PFSK-1 (cell line): ENCODE measurements at regions not wholly inside any gene's neighbourhood (a gene's known extent, or its start where the extent isn't known, plus 50 kb on each side); places are given as distances from the start of the nearest gene placed in this dataset.

Experiments used
- FOXP2 ChIP-seq: optimal IDR thresholded peaks from 2 replicates; pipeline ENCODE3; 2011; ENCODE audit warnings: borderline replicate concordance, control low read depth, inconsistent platforms; ENCODE audit not compliant: insufficient read depth; ENCODE audit errors: extremely low read length, extremely low read depth
- POLR2AphosphoS5 ChIP-seq: IDR thresholded peaks from 2 replicates; pipeline ENCODE4 v1.6.1; 2012; ENCODE audit warnings: low read depth, mild to moderate bottlenecking, control low read depth, low read length, moderate library complexity
- SIN3A ChIP-seq: IDR thresholded peaks from 2 replicates; pipeline ENCODE4 v1.6.1; 2012; ENCODE audit warnings: mild to moderate bottlenecking, low read length, moderate library complexity, borderline replicate concordance; ENCODE audit not compliant: insufficient read depth
- TAF1 ChIP-seq: IDR thresholded peaks from 2 replicates; pipeline ENCODE4 v1.6.1; 2012; ENCODE audit warnings: low read length, control low read depth, borderline replicate concordance; ENCODE audit not compliant: insufficient read depth
- TF ChIP-seq, protein P1 (sequence below), 2 experiments: IDR thresholded peaks; 2 replicates each; pipeline versions ENCODE4 v1.6.1 to v1.8.0; 2011 to 2012; ENCODE audit warnings: low read depth in 2 of 2, low read length in 2 of 2, control low read depth in 1 of 2, inconsistent platforms in 1 of 2, mild to moderate bottlenecking in 1 of 2, moderate library complexity in 1 of 2; ENCODE audit not compliant: insufficient read depth in 1 of 2

DNA sequence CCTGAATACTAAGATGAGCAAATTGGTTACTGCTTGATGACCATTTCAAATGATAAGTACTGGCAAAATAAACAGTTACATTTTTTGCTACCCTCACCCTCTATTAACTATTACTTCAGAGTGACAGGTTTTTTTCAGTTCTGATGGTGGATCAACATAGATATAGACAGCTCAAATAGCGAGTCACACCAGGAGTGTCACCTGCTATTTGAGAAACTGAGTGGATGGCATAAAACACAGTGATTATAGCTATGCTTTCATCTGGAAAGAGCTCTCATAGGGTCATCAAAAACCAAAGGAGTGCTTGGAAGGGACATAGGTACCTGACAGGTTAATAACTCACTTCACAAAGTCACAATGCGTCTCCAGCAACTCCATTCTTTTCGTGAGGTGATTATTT lies 244.5 kb upstream of the C9orf72 start:
- TF ChIP-seq SIN3A: no peak
- no peak for TF ChIP-seq TAF1
- no peak for TF ChIP-seq FOXP2
- no peak for TF ChIP-seq POLR2AphosphoS5
- TF ChIP-seq, protein P1, sequence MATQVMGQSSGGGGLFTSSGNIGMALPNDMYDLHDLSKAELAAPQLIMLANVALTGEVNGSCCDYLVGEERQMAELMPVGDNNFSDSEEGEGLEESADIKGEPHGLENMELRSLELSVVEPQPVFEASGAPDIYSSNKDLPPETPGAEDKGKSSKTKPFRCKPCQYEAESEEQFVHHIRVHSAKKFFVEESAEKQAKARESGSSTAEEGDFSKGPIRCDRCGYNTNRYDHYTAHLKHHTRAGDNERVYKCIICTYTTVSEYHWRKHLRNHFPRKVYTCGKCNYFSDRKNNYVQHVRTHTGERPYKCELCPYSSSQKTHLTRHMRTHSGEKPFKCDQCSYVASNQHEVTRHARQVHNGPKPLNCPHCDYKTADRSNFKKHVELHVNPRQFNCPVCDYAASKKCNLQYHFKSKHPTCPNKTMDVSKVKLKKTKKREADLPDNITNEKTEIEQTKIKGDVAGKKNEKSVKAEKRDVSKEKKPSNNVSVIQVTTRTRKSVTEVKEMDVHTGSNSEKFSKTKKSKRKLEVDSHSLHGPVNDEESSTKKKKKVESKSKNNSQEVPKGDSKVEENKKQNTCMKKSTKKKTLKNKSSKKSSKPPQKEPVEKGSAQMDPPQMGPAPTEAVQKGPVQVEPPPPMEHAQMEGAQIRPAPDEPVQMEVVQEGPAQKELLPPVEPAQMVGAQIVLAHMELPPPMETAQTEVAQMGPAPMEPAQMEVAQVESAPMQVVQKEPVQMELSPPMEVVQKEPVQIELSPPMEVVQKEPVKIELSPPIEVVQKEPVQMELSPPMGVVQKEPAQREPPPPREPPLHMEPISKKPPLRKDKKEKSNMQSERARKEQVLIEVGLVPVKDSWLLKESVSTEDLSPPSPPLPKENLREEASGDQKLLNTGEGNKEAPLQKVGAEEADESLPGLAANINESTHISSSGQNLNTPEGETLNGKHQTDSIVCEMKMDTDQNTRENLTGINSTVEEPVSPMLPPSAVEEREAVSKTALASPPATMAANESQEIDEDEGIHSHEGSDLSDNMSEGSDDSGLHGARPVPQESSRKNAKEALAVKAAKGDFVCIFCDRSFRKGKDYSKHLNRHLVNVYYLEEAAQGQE (IDR thresholded peaks at IDR 0.05; ENCODE audit: insufficient read depth in 1 of 2, low read depth in 2 of 2, low read length in 2 of 2): no peak

GRCh38 chr9:27818348-27818747 lies 245.1 kb upstream of the C9orf72 start:
- TF ChIP-seq TAF1: no peak
- TF ChIP-seq SIN3A: no peak
- TF ChIP-seq, protein P1 (IDR thresholded peaks at IDR 0.05; ENCODE audit: insufficient read depth in 1 of 2, low read depth in 2 of 2, low read length in 2 of 2): no peak
- no peak for TF ChIP-seq POLR2AphosphoS5
- TF ChIP-seq FOXP2: no peak

DNA sequence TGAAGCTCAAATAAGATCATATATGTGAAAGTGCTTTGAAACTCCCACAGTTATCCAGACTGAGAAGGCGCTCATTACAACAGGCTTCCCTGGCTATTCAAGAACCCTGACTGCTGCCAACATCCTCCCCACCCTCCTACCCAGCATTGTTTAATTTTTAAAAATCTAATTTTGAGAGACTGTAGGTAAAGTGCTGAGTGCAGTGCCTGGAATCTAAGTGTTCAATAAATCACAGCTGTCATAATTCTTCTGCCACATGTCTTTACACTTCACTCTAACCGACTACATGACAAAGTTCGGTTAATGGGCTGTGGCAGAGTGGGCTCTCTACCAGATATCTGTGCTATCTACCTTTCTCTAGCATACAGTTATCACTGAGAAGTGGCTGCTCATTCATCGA lies 255.6 kb upstream of the C9orf72 start:
- TF ChIP-seq SIN3A (no peak), POLR2AphosphoS5 (no peak), TAF1 (no peak), FOXP2 (no peak)
- TF ChIP-seq, protein P1 (IDR thresholded peaks at IDR 0.05; ENCODE audit: insufficient read depth in 1 of 2, low read depth in 2 of 2, low read length in 2 of 2): no peak

DNA sequence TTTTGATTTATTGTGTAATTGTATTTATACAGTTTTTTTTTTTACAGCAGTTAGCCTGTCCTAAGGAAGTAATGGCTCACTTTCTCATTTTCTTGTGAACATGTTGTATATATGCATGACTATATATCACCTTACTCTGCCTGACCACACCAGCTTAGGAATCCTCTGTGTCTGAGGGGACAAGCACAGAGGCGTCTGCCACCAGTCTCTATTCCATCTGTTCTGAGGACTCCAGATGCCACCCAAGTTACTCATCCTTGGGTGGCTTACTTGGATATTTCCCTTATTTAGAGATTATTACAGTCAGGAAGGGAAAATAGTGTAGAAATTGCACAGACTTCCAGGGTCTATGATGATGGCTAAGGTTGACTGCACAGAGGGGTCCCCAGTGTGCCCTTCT lies 256.3 kb upstream of the C9orf72 start:
- no peak for TF ChIP-seq POLR2AphosphoS5
- TF ChIP-seq SIN3A: no peak
- TF ChIP-seq, protein P1 (IDR thresholded peaks at IDR 0.05; ENCODE audit: insufficient read depth in 1 of 2, low read depth in 2 of 2, low read length in 2 of 2): no peak
- TF ChIP-seq FOXP2: no peak

GRCh38 chr9:27835286-27835685 lies 262.0 kb upstream of the C9orf72 start:
- TF ChIP-seq, protein P1 (IDR thresholded peaks at IDR 0.05; ENCODE audit: insufficient read depth in 1 of 2, low read depth in 2 of 2, low read length in 2 of 2): no peak
- TF ChIP-seq POLR2AphosphoS5 (no peak), TAF1 (no peak), FOXP2 (no peak), SIN3A (no peak)
